Spleen (tissue), 11 donors: ENCODE measurements at regions not wholly inside any gene's neighbourhood (a gene's known extent, or its start where the extent isn't known, plus 50 kb on each side); places are given as distances from the start of the nearest gene placed in this dataset.

Experiments
- DNase-seq: peaks from one replicate; pipeline ENCODE4 v3.0.0-alpha.2; 2020
- H3K27ac ChIP-seq, 8 donors: fragments of 200-600 bp; sonication (generic) in 7 of 8; 1 replicate in 4 of 8; 2 replicates in 4 of 8; pipeline versions ENCODE4 v1.5.0 to v1.8.0; 2016 to 2021; ENCODE audit warnings: inconsistent platforms in 4 of 8, mild to moderate bottlenecking in 4 of 8, moderate library complexity in 1 of 8
- H3K27me3 ChIP-seq, 7 donors: fragments of 200-600 bp; sonication (generic) in 6 of 7; replicated peaks in 1 of 7; 1 replicate in 4 of 7; 2 replicates in 3 of 7; pipeline versions ENCODE4 v1.5.0 to v1.8.0; 2016 to 2021; ENCODE audit warnings: inconsistent platforms in 3 of 7, mild to moderate bottlenecking in 1 of 7
- H3K36me3 ChIP-seq, 6 donors: fragments of 200-600 bp; sonication (generic) in 5 of 6; 1 replicate in 4 of 6; 2 replicates in 2 of 6; pipeline versions ENCODE4 v1.5.0 to v1.8.0; 2016 to 2021; ENCODE audit warnings: inconsistent platforms in 2 of 6
- H3K4me1 ChIP-seq, 6 donors: fragments of 200-600 bp; sonication (generic) in 5 of 6; 1 replicate in 3 of 6; 2 replicates in 3 of 6; pipeline versions ENCODE4 v1.5.0 to v1.8.0; 2016 to 2021; ENCODE audit warnings: inconsistent platforms in 3 of 6
- H3K4me3 ChIP-seq, 8 donors: fragments of 200-600 bp; sonication (generic) in 7 of 8; 1 replicate in 4 of 8; 2 replicates in 4 of 8; pipeline versions ENCODE4 v1.5.0 to v1.8.0; 2016 to 2021; ENCODE audit warnings: inconsistent platforms in 4 of 8, mild to moderate bottlenecking in 4 of 8, moderate library complexity in 2 of 8
- H3K9me3 ChIP-seq, 8 donors: fragments of 200-600 bp; sonication (generic) in 7 of 8; 1 replicate in 4 of 8; 2 replicates in 4 of 8; pipeline versions ENCODE4 v1.5.0 to v1.8.0; 2016 to 2021; ENCODE audit warnings: inconsistent platforms in 4 of 8
- CTCF ChIP-seq, 11 experiments: fragments of 200-600 bp in 7 of 11; fragments of 450-650 bp in 4 of 11; sonication (generic) in 4 of 11; IDR thresholded peaks in 8 of 11; conservative IDR thresholded peaks in 3 of 11; 1 replicate in 7 of 11; 2 replicates in 4 of 11; pipeline versions ENCODE4 v1.4.0 to v1.8.0; 2016 to 2021; ENCODE audit warnings: antibody characterized with exemption in 11 of 11, inconsistent platforms in 4 of 11, mild to moderate bottlenecking in 1 of 11
- POLR2A ChIP-seq, 3 donors: fragments of 450-650 bp; IDR thresholded peaks; one replicate each; pipeline ENCODE4 v1.5.1; 2017; ENCODE audit warnings: antibody characterized with exemption in 3 of 3, mild to moderate bottlenecking in 1 of 3
- POLR2AphosphoS5 ChIP-seq, 3 donors: sonication (generic); formaldehyde crosslinking; IDR thresholded peaks; one replicate each; pipeline ENCODE4 v1.5.1; 2017; ENCODE audit warnings: antibody characterized with exemption in 3 of 3
- WGBS, 5 donors: extraction: QIAGEN DNeasy Blood & Tissue Kit in 3 of 5; methylation state at CpG; one replicate each; pipeline versions ENCODE4 v1.1.5 to v1.1.7; 2013 to 2018; 5-methylcytosine and 5-hydroxymethylcytosine counted together
- intact Hi-C: fragments of 100-400 bp; cut with DNase I; formaldehyde crosslinking; loops from one replicate; pipeline ENCODE4 v1.15.0; 2023; ENCODE audit warnings: low total_unique reads
- donor health status: healthy with polysubstance abuse.
- donor health status: DM: no; HTN: no; CAD: no; lungs with moderate emphysema.
- donor health status: DM: no; HTN: no; CAD: no.
- donor health status: Bipolar disorder and iron deficiency.
- donor health status: healthy.
- donor health status: DM: no; HTN: no; CAD: no.
- donor health status: DM: yes; HTN: yes; CAD: no.

- Histone ChIP-seq H3K27ac (peak overlapping the region; percentile 69 to 96 (median 92)), H3K9me3 (no peaks in the 10 kb centered on the region), H3K4me1 (peaks cover 22 to 57% (median 49%) of the 10 kb centered on the region in 6 donors), H3K36me3 (no peaks in the 10 kb centered on the region), H3K27me3 (peaks cover 0 to 13% (median 0%) of the 10 kb centered on the region in 7 donors), H3K4me3 (peak overlapping the region; percentile 54 to 89 (median 72))
- WGBS, 5 donors = 13 to 35% (median 18%) methylated on average over 25 to 94 of the region's 97 CpGs
- TF ChIP-seq CTCF (IDR thresholded peaks at IDR 0.05 in 8 of 11, conservative IDR thresholded peaks at IDR 0.05 in 3 of 11) (peak in 1 of 11 experiments; percentile 36), POLR2AphosphoS5 (IDR thresholded peaks at IDR 0.05) (peak; percentile 65 to 79 (median 71)), POLR2A (IDR thresholded peaks at IDR 0.05) (no peak)
- peak; percentile 97 for DNase-seq
- intact Hi-C loops = no loop called here
Observed at GRCh38 chr3:72447059-72447946, 400.9 kb downstream of the SHQ1 start.

GRCh38 chr3:72446218-72447058, 401.8 kb downstream of the SHQ1 start, which contains the start of gene RYBP:
TSS of gene RYBP (minus strand) at chr3:72446621.
- H3K36me3 ChIP-seq = no peaks in the 10 kb centered on the region
- DNase-seq = peak; percentile 94
- H3K27me3 ChIP-seq = peaks cover 0 to 9% (median 0%) of the 10 kb centered on the region in 7 donors
- H3K4me1 ChIP-seq = peaks cover 25 to 66% (median 56%) of the 10 kb centered on the region in 6 donors
- intact Hi-C loops = no loop called here
- H3K9me3 ChIP-seq = no peaks in the 10 kb centered on the region
- peak in 2 of 3 donors; percentile 54 to 68 for TF ChIP-seq POLR2AphosphoS5 (IDR thresholded peaks at IDR 0.05)
- TF ChIP-seq CTCF (IDR thresholded peaks at IDR 0.05 in 8 of 11, conservative IDR thresholded peaks at IDR 0.05 in 3 of 11) = peak in 1 of 11 experiments; percentile 19
- no peak for TF ChIP-seq POLR2A (IDR thresholded peaks at IDR 0.05)
- H3K27ac ChIP-seq = peak within 1 kb of the TSS; percentile 69 to 96 (median 92)
- peak within 1 kb of the TSS; percentile 54 to 89 (median 72) for H3K4me3 ChIP-seq
- 1% methylated on average over 23 to 44 of the region's 49 CpGs for WGBS, 5 donors

- H3K27ac ChIP-seq = peak overlapping the region in 7 of 8 donors; percentile 88 to 96 (median 93)
- peak overlapping the region; percentile 54 to 89 (median 72) for H3K4me3 ChIP-seq
- H3K9me3 ChIP-seq = no peaks in the 10 kb centered on the region
- H3K36me3 ChIP-seq = no peaks in the 10 kb centered on the region
- H3K4me1 ChIP-seq = peaks cover 25 to 72% (median 62%) of the 10 kb centered on the region in 6 donors
- 5 to 9% (median 6%) methylated on average over 4 of the region's 4 CpGs for WGBS, 5 donors
- TF ChIP-seq POLR2AphosphoS5 (IDR thresholded peaks at IDR 0.05) (no peak), POLR2A (IDR thresholded peaks at IDR 0.05) (no peak), CTCF (IDR thresholded peaks at IDR 0.05 in 8 of 11, conservative IDR thresholded peaks at IDR 0.05 in 3 of 11) (no peak)
- intact Hi-C loops = no loop called here
- H3K27me3 ChIP-seq = peaks cover 0 to 5% (median 0%) of the 10 kb centered on the region in 7 donors
- no peak for DNase-seq
Observed at GRCh38 chr3:72445827-72446217, 402.4 kb downstream of the SHQ1 start.
